Heart left ventricle (tissue), 16 donors: ENCODE measurements at regions not wholly inside any gene's neighbourhood (a gene's known extent, or its start where the extent isn't known, plus 50 kb on each side); places are given as distances from the start of the nearest gene placed in this dataset.

Experiments
- ATAC-seq, 4 donors: fragments of 200-7000 bp; cut with Tn5 transposase; one replicate each; pipeline ENCODE4 v1.9.1; 2020 to 2022; ENCODE audit warnings: moderate library complexity in 4 of 4, mild to moderate bottlenecking in 3 of 4, moderate number of reproducible peaks in 1 of 4
- DNase-seq, 5 donors: peaks; one replicate each; pipeline ENCODE4 v3.0.0-alpha.2; 2020
- H3K27ac ChIP-seq, 12 donors: fragments of 200-600 bp; sonication (generic) in 4 of 12; one replicate each; pipeline versions ENCODE4 v1.5.0 to v1.8.0; 2016 to 2022; ENCODE audit warnings: mild to moderate bottlenecking in 2 of 12
- H3K27me3 ChIP-seq, 9 donors: fragments of 200-600 bp; sonication (generic) in 2 of 9; one replicate each; pipeline versions ENCODE4 v1.5.1 to v1.8.0; 2016 to 2022; ENCODE audit warnings: mild to moderate bottlenecking in 3 of 9
- H3K36me3 ChIP-seq, 9 donors: fragments of 200-600 bp; sonication (generic) in 2 of 9; one replicate each; pipeline versions ENCODE4 v1.5.0 to v1.8.0; 2018 to 2022; ENCODE audit warnings: mild to moderate bottlenecking in 2 of 9
- H3K4me1 ChIP-seq, 12 donors: fragments of 200-600 bp; sonication (generic) in 4 of 12; one replicate each; pipeline versions ENCODE4 v1.5.0 to v1.8.0; 2016 to 2022; ENCODE audit warnings: mild to moderate bottlenecking in 3 of 12
- H3K4me3 ChIP-seq, 12 donors: fragments of 200-600 bp; sonication (generic) in 4 of 12; one replicate each; pipeline versions ENCODE4 v1.5.0 to v1.8.0; 2017 to 2022; ENCODE audit warnings: mild to moderate bottlenecking in 9 of 12, moderate library complexity in 4 of 12
- H3K9me3 ChIP-seq, 12 donors: fragments of 200-600 bp; sonication (generic) in 4 of 12; one replicate each; pipeline versions ENCODE4 v1.5.0 to v1.8.0; 2016 to 2022; ENCODE audit warnings: mild to moderate bottlenecking in 1 of 12
- CTCF ChIP-seq, 12 donors: fragments of 200-600 bp; sonication (generic) in 4 of 12; IDR thresholded peaks; one replicate each; pipeline versions ENCODE4 v1.5.0 to v1.8.0; 2018 to 2022; ENCODE audit warnings: antibody characterized with exemption in 12 of 12, mild to moderate bottlenecking in 5 of 12
- POLR2A ChIP-seq, 2 donors: fragments of 450-650 bp; IDR thresholded peaks; one replicate each; pipeline ENCODE4 v1.6.1; 2017; ENCODE audit warnings: antibody characterized with exemption in 2 of 2, mild to moderate bottlenecking in 2 of 2, moderate library complexity in 2 of 2
- WGBS, 4 donors: extraction: QIAGEN DNeasy Blood & Tissue Kit in 2 of 4; methylation state at CpG; one replicate each; pipeline versions ENCODE4 v1.1.5 to v1.1.7; 2013 to 2018; 5-methylcytosine and 5-hydroxymethylcytosine counted together
- intact Hi-C, 10 donors: fragments of 100-400 bp; cut with DNase I; formaldehyde crosslinking; loops; one replicate each; pipeline versions ENCODE4 v1.11.1 to v1.14.2; 2022
- donor health status: ischemic (EF 13 %, LVEDD 7.1; RV severe dilation, severe dysfunction).
- donor health status: healthy with polysubstance abuse.
- donor health status: DM: no; HTN: yes; CAD: no.
- donor health status: DM: no; HTN: no; CAD: no.
- donor health status: ischemic (EF 25% LVEDD 6.9; RV normal size, moderate dysfunction).
- donor health status: ischemic (EF 25% LVEDD 5.7; RV mildly dilated, moderate dysfunction).
- donor health status: healthy.
- donor health status: DM: yes; HTN: yes; CAD: no.
- donor health status: ischemic (EF 35%, LVEDD 5.7; RV mildly dilated, moderate dysfunction).
- donor health status: nonischemic (EF 11% LVEDD 7.7; RV severe dilation, severe dysfunction).
- donor health status: DM: yes; HTN: yes; CAD: no.
- donor health status: PGD.
- donor health status: ischemic (EF 29% LVEDD 5.4; RV normal size, mild dysfunction).
- donor health status: nonischemic (EF 23%, LVEDD 6.1; RV moderate dilation, normal function).

GRCh38 chr1:22314706-22315105 lies 136.9 kb upstream of the ZBTB40 start:
- Histone ChIP-seq H3K4me1 (no peaks in the 10 kb centered on the region), H3K4me3 (no peak overlapping the region), H3K9me3 (no peaks in the 10 kb centered on the region), H3K36me3 (no peaks in the 10 kb centered on the region), H3K27ac (no peak overlapping the region), H3K27me3 (peaks cover 0 to 57% (median 11%) of the 10 kb centered on the region in 9 donors)
- ATAC-seq (no peak), DNase-seq (no peak)
- WGBS, 4 donors: 86 to 92% (median 89%) methylated on average over 11 of the region's 11 CpGs
- no peak for TF ChIP-seq CTCF (IDR thresholded peaks at IDR 0.05)
- no peak for TF ChIP-seq POLR2A (IDR thresholded peaks at IDR 0.05)
- intact Hi-C loops: no loop called here

GRCh38 chr1:22315315-22316078 lies 136.2 kb upstream of the ZBTB40 start:
- peaks cover 0 to 57% (median 11%) of the 10 kb centered on the region in 9 donors for H3K27me3 ChIP-seq
- no peak overlapping the region for H3K4me3 ChIP-seq
- H3K36me3 ChIP-seq: no peaks in the 10 kb centered on the region
- H3K27ac ChIP-seq: no peak overlapping the region
- 79 to 81% (median 80%) methylated on average over 21 of the region's 21 CpGs for WGBS, 4 donors
- H3K4me1 ChIP-seq: no peaks in the 10 kb centered on the region
- DNase-seq (no peak), ATAC-seq (no peak)
- H3K9me3 ChIP-seq: no peaks in the 10 kb centered on the region
- intact Hi-C loops: no loop called here
- TF ChIP-seq POLR2A (IDR thresholded peaks at IDR 0.05): no peak
- TF ChIP-seq CTCF (IDR thresholded peaks at IDR 0.05): no peak

GRCh38 chr1:22317231-22317919 lies 134.3 kb upstream of the ZBTB40 start:
- Histone ChIP-seq H3K9me3 (no peaks in the 10 kb centered on the region), H3K4me3 (no peak overlapping the region), H3K27ac (no peak overlapping the region), H3K36me3 (no peaks in the 10 kb centered on the region), H3K27me3 (peaks cover 0 to 49% (median 11%) of the 10 kb centered on the region in 9 donors), H3K4me1 (no peaks in the 10 kb centered on the region)
- ATAC-seq (no peak), DNase-seq (no peak)
- WGBS, 4 donors: 66 to 82% (median 70%) methylated on average over 10 of the region's 10 CpGs
- intact Hi-C loops: no loop called here
- TF ChIP-seq CTCF (IDR thresholded peaks at IDR 0.05) (peak in 6 of 12 donors; percentile 10 to 28 (median 14)), POLR2A (IDR thresholded peaks at IDR 0.05) (no peak)

- DNase-seq (no peak), ATAC-seq (no peak)
- no peaks in the 10 kb centered on the region for H3K9me3 ChIP-seq
- H3K27ac ChIP-seq: no peak overlapping the region
- no peak for TF ChIP-seq CTCF (IDR thresholded peaks at IDR 0.05)
- H3K4me3 ChIP-seq: no peak overlapping the region
- no peaks in the 10 kb centered on the region for H3K4me1 ChIP-seq
- H3K27me3 ChIP-seq: peaks cover 0 to 44% (median 8%) of the 10 kb centered on the region in 9 donors
- WGBS, 4 donors: 76 to 88% (median 87%) methylated on average over 1 to 3 of the region's 3 CpGs
- no peaks in the 10 kb centered on the region for H3K36me3 ChIP-seq
- intact Hi-C loops: no loop called here
Observed at GRCh38 chr1:22317920-22318243, 133.8 kb upstream of the ZBTB40 start.
